Fibroblast of lung (primary cell): ENCODE measurements at regions not wholly inside any gene's neighbourhood (a gene's known extent, or its start where the extent isn't known, plus 50 kb on each side); places are given as distances from the start of the nearest gene placed in this dataset.

ENCODE experiments used
- DNase-seq, 2 donors: peaks; one replicate each; pipeline versions ENCODE4 v3.0.0 to v3.0.0-alpha.2; 2010; ENCODE audit warnings: low read depth in 2 of 2
- H2AFZ ChIP-seq: 2 replicates; pipeline ENCODE4 v1.5.1; 2012; ENCODE audit warnings: low read length, control low read depth, inconsistent platforms
- H3K27ac ChIP-seq: 2 replicates; pipeline ENCODE4 v1.5.1; 2011; ENCODE audit warnings: low read length, control low read depth; ENCODE audit not compliant: insufficient read depth
- H3K27me3 ChIP-seq: 2 replicates; pipeline ENCODE4 v1.5.1; 2011; ENCODE audit warnings: mild to moderate bottlenecking, low read length; ENCODE audit not compliant: control insufficient read depth, insufficient read depth
- H3K36me3 ChIP-seq: 2 replicates; pipeline ENCODE4 v1.5.1; 2011; ENCODE audit warnings: low read length; ENCODE audit not compliant: control insufficient read depth, insufficient read depth
- H3K4me1 ChIP-seq: 2 replicates; pipeline ENCODE4 v1.5.1; 2011; ENCODE audit warnings: low read length; ENCODE audit not compliant: control insufficient read depth, insufficient read depth; ENCODE audit errors: extremely low read depth
- H3K4me2 ChIP-seq: 2 replicates; pipeline ENCODE4 v1.5.1; 2011; ENCODE audit warnings: low read length, control low read depth; ENCODE audit not compliant: insufficient read depth; ENCODE audit errors: extremely low read depth
- H3K4me3 ChIP-seq, 4 experiments: fragments of 200-600 bp in 1 of 4; sonication (generic) in 1 of 4; replicated peaks in 1 of 4; 2 replicates each; pipeline ENCODE4 v1.5.1; 2011 to 2016; ENCODE audit warnings: low read length in 4 of 4, low read depth in 3 of 4, mild to moderate bottlenecking in 3 of 4, control low read depth in 2 of 4, inconsistent platforms in 1 of 4, mixed read lengths in 1 of 4; ENCODE audit not compliant: insufficient read depth in 1 of 4; ENCODE audit errors: control extremely low read depth in 1 of 4
- H3K79me2 ChIP-seq: 2 replicates; pipeline ENCODE4 v1.5.1; 2012; ENCODE audit warnings: mild to moderate bottlenecking, low read length, inconsistent platforms; ENCODE audit not compliant: control insufficient read depth, insufficient read depth
- H3K9ac ChIP-seq: 2 replicates; pipeline ENCODE4 v1.5.1; 2011; ENCODE audit warnings: mild to moderate bottlenecking, low read length, control low read depth; ENCODE audit not compliant: insufficient read depth
- H3K9me3 ChIP-seq: 2 replicates; pipeline ENCODE4 v1.5.1; 2012; ENCODE audit warnings: low read depth, low read length; ENCODE audit not compliant: control insufficient read depth, insufficient read depth
- H4K20me1 ChIP-seq: 2 replicates; pipeline ENCODE4 v1.5.1; 2011; ENCODE audit warnings: low read length; ENCODE audit not compliant: control insufficient read depth, insufficient read depth; ENCODE audit errors: extremely low read depth
- EZH2 ChIP-seq: IDR thresholded peaks from 2 replicates; pipeline ENCODE4 v1.5.1; 2012; ENCODE audit warnings: low read length, control low read depth, mild to moderate bottlenecking; ENCODE audit errors: missing control alignments
- TF ChIP-seq, protein P1 (sequence below), 2 donors: IDR thresholded peaks in 1 of 2; conservative IDR thresholded peaks in 1 of 2; 1 replicate in 1 of 2; 2 replicates in 1 of 2; pipeline ENCODE4 v1.5.1; 2011 to 2012; ENCODE audit warnings: low read length in 2 of 2, control low read depth in 1 of 2, inconsistent platforms in 1 of 2, low read depth in 1 of 2, mild to moderate bottlenecking in 1 of 2

GRCh38 chr1:147095691-147096090, 76.6 kb downstream of the PRKAB2 start:
- Histone ChIP-seq H3K27me3 (no peaks in the 10 kb centered on the region), H2AFZ (no peak overlapping the region), H3K4me3 (no peak overlapping the region), H3K9ac (no peak overlapping the region), H3K9me3 (no peaks in the 10 kb centered on the region), H3K36me3 (no peaks in the 10 kb centered on the region), H3K4me2 (no peak overlapping the region), H3K27ac (no peak overlapping the region), H3K79me2 (no peaks in the 10 kb centered on the region), H4K20me1 (no peaks in the 10 kb centered on the region), H3K4me1 (no peaks in the 10 kb centered on the region)
- DNase-seq = no peak
- TF ChIP-seq EZH2 = no peak
- TF ChIP-seq, protein P1, sequence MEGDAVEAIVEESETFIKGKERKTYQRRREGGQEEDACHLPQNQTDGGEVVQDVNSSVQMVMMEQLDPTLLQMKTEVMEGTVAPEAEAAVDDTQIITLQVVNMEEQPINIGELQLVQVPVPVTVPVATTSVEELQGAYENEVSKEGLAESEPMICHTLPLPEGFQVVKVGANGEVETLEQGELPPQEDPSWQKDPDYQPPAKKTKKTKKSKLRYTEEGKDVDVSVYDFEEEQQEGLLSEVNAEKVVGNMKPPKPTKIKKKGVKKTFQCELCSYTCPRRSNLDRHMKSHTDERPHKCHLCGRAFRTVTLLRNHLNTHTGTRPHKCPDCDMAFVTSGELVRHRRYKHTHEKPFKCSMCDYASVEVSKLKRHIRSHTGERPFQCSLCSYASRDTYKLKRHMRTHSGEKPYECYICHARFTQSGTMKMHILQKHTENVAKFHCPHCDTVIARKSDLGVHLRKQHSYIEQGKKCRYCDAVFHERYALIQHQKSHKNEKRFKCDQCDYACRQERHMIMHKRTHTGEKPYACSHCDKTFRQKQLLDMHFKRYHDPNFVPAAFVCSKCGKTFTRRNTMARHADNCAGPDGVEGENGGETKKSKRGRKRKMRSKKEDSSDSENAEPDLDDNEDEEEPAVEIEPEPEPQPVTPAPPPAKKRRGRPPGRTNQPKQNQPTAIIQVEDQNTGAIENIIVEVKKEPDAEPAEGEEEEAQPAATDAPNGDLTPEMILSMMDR (conservative IDR thresholded peaks at IDR 0.05 in 1 of 2, IDR thresholded peaks at IDR 0.05 in 1 of 2; ENCODE audit: low read depth in 1 of 2, low read length in 2 of 2) = no peak

DNA sequence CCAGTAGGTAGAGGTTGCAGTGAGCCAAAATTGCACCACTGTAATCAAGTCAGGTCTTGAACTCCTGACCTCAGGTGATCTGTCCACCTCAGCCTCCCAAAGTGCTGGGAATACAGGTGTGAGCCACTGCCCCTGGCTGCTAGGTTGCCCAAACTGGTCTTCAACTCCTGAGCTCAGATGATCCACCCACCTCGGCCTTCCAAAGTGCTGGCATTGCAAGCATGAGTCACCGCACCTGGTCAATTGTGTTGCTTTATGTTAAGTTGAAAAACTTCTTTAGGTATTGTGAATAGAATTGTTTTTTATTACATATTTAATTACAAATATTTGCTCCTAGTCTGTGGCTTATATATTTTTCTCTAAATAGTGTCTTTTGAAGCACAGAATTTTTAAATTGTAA, 80.5 kb downstream of the PRKAB2 start:
- no peaks in the 10 kb centered on the region for H3K36me3 ChIP-seq
- no peaks in the 10 kb centered on the region for H3K79me2 ChIP-seq
- no peak overlapping the region for H3K9ac ChIP-seq
- no peak overlapping the region for H3K4me3 ChIP-seq
- H4K20me1 ChIP-seq = no peaks in the 10 kb centered on the region
- no peak for DNase-seq
- no peak overlapping the region for H3K27ac ChIP-seq
- TF ChIP-seq, protein P1 (conservative IDR thresholded peaks at IDR 0.05 in 1 of 2, IDR thresholded peaks at IDR 0.05 in 1 of 2; ENCODE audit: low read depth in 1 of 2, low read length in 2 of 2) = no peak
- no peak for TF ChIP-seq EZH2
- no peak overlapping the region for H3K4me2 ChIP-seq
- no peak overlapping the region for H2AFZ ChIP-seq
- H3K4me1 ChIP-seq = no peaks in the 10 kb centered on the region
- no peaks in the 10 kb centered on the region for H3K9me3 ChIP-seq
- H3K27me3 ChIP-seq = no peaks in the 10 kb centered on the region

- Histone ChIP-seq H2AFZ (no peak overlapping the region), H3K9ac (no peak overlapping the region), H3K36me3 (no peaks in the 10 kb centered on the region), H3K4me1 (no peaks in the 10 kb centered on the region), H3K27ac (no peak overlapping the region), H4K20me1 (no peaks in the 10 kb centered on the region), H3K9me3 (no peaks in the 10 kb centered on the region), H3K4me2 (no peak overlapping the region), H3K27me3 (peaks cover 7% of the 10 kb centered on the region), H3K4me3 (no peak overlapping the region), H3K79me2 (no peaks in the 10 kb centered on the region)
- no peak for TF ChIP-seq EZH2
- TF ChIP-seq, protein P1 (conservative IDR thresholded peaks at IDR 0.05 in 1 of 2, IDR thresholded peaks at IDR 0.05 in 1 of 2; ENCODE audit: low read depth in 1 of 2, low read length in 2 of 2) = no peak
- DNase-seq = no peak
Measured at GRCh38 chr1:147089457-147089856, 82.8 kb downstream of the PRKAB2 start.
